NCI-H146 treated with DMSO at 0.1 percent for 48 hours (cell line): ENCODE measurements at regions not wholly inside any gene's neighbourhood (a gene's known extent, or its start where the extent isn't known, plus 50 kb on each side); places are given as distances from the start of the nearest gene placed in this dataset.

ENCODE experiments used
- DNase-seq: peaks from one replicate; lab custom pipeline; 2025; ENCODE audit not compliant: unreplicated experiment; lab: John Stamatoyannopoulos, UW

DNA sequence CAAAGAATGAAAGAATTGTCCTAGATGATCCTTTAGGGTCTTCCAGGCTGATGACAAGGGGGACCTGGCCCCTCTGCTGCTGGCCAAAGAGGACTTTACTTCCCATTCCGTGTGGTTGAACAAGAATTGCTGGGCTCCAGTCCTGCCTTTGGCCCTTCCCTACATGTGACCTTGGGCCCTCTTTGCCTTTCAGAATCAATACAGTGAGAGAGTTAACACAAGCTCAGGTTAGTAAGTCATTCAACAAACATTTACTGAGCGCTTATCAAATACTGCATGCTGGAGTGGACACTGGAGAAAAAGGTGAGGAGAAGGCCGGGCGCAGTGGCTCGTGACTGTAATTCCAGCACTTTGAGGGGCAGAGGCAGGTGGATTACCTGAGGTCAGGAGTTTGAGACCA lies 113.1 kb downstream of the C9orf50 start:
- DNase-seq: no peak

DNA sequence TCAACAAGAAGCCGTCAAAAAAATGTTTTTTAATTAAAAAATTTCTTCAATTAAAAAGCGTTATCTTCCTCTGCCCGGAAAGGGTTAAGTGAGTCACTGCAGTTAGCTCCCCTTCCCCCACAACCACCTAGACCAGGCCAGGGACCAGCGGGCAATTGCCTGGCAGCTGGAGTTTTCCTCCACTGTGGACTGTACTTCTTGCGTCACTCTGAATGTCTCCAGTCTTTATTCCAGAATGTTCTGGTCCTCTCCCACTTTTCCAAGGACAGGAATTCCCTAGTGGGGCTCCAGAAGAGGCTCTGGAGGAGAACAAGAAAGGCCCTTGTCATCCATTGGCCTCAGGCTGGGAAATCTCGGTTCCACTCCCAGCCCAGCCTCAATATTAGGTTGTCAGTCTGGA lies 114.0 kb downstream of the C9orf50 start:
- DNase-seq: no peak

DNA sequence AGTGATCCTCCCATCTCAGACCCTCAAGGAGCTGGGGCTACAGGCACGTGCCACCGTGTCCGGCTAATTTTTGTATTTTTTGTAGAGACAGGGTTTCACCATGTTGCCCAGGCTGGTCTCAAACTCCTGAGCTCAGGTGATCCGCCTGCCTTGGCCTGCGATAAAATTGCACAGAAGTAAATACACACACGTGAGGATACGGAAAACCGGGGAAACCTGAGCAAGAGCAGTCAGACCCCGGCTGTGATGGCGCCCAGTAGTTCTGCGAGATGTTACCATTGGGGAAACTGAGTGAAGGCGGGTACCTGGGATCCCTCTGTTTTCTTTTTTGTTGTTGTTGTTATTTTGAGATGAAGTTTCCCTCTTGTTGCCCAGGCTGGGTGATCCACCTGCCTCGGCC lies 114.9 kb downstream of the C9orf50 start:
- no peak for DNase-seq

DNA sequence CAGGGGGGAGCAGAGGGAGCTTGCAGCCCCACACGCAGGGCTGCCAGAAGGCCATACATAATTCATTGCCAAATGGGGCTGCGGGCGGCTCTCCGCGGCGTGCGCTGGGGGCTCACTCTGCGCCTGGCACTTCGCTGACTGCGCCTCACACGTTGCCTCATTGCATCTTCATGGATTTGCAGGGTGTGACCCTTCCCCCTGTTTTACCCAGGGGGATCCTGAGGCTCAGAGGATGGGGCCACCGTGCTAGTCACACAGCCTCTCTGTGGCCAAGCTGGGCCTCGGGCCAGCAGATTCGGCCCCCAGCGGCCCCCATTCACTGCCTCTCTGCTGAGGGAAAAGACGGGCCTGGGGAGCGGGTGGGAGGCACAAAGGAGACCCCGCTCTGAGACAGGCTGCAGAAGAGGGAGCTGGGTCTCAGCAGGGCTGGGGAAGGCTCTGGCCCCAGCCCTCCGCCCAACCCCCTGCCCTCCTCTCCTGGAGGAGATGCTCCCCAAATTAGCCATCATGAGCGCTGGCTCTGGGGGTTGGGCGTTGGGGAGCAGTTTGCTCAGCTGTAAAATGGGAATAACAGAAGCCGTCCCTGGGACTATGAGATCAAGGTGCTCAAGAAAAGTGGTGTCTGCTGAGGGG lies 115.5 kb downstream of the C9orf50 start:
- no peak for DNase-seq

DNA sequence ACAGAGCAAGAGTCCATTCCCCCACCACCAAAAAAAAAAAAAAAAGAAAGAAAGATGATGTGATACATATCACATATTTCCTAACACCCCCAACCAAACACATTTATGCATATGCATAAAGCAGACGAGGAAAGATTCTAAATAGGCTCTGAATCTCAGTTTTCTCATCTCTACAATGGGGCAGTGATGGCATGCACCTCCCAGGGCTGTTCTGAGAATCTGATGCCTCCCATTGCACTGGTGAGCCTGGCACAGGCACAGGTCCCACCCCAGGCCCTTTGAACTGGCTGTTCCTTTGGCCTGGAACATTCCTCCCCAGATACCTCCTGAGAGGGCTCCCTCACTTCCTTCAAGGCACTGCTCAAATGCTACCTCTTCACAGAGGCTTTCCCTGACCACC lies 116.5 kb downstream of the C9orf50 start:
- no peak for DNase-seq

DNA sequence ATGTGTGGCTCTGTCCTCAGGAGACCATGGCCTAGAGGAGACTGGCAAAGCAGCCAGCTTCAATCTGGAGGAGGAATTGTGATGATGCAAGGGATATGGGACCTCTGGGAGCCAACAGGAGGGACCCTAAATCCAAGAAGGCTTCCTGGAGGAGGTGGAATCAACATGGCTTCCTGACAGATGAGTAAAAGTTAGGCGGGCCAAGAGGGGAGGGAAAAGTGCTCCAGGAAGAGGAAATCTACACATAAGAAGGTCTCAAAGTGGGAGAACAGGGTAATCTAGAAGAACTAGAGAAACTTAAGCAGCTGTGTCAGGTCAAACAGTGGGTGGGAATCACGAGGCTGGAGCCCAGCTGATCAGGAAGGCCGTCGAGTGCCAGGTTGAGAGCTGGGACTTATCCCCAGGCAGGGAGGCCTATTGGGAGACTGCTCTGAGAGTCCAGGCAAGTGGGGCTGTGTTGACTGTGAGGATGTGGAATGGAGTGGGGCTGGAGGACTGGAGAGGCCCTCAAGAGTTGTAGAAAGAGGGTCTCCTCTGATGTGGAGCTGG lies 119.1 kb downstream of the C9orf50 start:
- no peak for DNase-seq

DNA sequence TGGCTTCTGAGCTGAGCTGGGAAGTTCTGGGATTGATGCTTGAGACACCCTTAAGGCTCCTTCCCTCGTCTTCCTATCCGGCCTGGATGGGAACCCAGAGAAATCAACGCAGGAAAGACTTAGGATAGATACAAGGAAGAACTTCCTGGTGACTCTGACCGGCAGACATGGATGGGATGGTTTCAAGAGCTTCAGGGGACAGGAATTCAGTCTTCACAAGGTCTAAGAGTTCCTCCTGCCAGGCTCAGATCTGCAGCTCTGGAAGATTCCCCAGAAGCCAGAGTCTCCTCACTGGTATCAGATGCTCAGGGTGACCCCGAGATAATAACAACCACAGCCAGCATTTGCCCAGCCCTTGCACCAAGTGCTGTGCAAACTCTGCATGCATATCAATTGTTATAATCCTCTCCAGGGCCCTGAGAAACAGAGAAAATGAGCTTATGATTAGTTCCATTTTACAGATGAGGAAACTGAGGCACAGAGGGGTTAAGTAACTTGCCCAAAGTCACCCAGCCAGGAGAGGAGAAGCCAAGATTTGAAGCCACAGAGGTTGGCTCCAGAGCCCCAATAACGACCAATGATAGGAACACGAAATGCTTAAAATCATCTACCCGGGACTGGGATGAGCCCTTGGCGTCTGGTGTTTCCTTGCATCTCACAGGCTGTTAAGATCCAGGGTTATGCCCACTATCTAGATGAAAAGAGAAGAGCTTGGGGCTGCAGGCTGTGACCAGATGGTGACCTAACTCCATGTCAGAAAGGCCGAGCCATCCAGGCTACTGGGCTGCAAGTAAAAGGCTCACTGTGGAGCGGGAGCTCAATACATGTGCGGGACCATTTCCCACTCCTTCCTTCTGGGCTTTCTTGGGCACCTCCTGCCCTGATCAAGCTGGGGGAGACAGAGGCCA lies 119.8 kb downstream of the C9orf50 start:
- no peak for DNase-seq

DNA sequence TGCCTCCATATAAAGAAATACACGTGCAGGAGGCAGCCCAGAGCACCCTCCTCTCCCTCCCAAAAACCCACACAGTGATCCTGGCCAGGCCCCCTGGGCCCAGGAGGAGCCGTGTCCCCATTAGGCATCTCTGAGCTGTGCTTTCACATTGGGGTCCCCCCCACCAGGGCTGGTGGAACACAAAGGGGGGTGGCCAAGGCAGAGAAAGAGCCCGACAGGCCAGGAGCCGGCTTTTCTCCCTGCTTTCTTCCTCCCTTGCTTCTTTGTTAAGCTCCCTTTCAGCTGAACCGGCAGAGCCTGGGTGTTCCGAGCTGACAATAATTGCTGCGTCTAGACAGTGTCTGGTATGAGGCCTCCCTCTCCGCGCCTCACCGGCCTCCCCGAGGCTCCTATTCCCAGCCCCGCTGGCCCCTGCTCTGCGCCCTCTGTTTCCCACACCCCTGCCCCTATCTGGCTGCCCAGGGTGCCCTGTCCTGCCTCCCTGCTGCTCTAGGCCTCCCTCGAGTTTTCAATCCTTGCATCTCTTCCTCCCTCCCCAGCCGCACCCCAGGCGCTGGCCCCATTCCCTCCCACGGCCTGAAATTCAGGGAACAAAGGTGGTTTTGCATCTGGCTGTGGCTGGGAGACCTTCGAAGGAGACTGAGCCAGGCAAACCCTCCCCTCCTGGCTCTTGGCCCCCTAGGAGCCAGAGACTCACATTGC lies 120.6 kb downstream of the C9orf50 start:
- no peak for DNase-seq

DNA sequence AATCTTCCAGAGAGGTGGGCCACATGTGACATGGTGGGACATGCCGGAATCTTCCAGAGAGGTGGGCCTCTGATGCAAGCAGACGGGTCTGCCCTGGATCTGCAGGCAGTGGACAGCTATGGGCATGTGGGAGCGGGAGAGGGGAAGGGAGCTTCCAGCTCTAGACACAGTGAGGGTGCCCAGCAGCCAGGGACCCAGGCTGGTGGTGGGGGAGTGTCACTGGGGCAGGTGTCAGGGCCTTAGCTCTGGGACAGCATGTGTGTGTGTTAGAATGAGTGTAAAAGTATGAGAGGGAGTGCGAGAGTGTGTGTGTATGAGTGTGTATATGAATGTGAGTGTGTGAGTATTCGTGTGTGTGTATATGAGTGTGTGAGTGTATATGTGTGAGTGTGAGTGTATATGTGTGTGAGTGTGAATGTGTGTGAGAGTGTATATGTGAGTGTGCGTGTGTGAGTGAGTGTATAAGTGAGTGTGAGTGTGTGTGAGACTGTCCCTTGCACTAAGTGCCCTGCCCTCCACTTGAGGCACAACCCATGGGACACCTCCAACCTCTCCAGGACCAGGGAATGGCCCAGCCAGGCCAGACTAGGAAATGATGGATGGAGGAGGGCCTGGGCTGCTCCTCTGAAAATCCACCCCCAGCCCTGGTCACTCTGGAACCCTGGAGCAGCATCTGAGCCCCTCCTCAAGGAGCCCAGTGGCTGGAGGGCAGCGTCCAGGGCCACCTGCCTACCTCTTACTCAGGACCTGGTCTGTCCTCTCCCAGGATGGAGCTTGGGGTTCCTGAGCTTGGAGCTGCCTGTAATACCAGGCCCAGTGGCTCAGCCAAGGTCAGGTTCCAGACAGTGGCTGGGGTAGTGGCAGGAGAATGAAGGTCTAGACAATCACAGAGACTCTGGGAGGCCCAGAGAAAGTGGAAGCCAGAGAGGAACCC lies 122.2 kb downstream of the C9orf50 start:
- no peak for DNase-seq

DNA sequence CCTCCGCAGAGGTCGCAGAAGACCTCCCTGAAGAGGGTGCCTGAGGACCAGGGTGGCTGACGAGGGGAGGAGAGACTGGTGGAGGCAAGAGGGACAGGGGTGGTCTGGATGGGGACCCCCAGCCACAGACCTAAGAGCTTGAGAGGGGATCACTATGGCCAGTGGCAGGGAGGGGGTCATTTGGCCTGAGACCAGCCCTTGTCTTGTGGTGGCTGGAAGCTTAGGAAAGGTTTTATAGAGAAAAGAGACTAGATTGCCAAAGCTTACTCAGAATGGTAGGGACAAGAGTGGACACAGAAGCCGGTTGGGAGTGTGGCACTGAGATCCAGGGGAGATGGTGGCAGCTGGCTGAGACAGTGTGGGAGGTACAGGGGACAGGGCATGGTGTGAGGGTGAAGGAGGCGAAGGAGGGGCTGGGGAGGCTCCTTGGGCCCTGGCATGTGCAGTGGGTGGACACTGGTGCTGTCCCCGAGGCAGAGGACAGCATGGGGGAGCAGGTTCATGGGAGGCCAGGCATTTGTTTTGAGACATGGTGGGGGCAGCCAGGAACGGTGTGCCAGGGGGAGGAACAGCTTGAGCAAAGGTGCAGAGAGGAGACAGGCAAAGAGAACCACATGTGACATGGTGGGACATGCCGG lies 123.0 kb downstream of the C9orf50 start:
- DNase-seq: no peak

DNA sequence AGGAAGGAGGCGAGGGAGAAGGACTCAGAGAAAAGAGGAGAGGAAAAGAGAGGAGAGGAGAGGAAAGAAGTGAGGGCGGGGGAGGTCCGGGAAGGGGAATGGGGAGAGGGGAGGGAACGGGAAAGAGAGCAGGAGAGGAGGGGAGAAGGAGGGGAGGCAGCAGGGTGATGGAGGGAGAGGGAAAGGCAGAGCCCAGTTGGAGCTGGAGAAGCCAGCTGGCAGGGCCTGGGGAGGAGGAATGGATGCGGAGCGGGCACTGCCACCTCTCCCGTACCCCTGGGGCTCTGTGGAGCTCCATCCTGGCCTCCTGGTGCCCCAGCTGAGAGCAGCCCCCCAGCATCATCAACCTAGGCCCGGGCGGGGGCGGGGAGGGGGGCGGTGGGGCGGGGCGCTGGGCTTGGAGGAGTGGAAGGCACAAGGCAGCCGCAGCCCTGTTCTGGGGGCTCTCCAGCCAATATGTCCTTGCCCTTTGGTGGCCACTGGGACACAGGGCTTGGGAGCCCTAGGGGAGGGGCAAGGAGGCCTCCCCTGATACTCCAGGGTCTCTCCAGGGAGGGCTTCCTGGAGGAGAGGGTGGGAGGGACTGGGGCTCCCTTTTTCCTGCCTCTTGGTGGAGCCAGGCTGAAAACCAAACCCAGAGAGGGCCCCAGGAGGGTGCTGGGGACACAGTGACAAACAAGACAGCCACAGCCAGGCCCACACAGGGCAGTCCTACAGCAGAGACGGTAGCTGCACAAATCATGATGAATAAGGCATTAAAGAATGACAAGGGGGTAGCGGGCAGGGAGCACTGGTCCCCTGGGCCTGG lies 123.7 kb downstream of the C9orf50 start:
- DNase-seq: no peak

DNA sequence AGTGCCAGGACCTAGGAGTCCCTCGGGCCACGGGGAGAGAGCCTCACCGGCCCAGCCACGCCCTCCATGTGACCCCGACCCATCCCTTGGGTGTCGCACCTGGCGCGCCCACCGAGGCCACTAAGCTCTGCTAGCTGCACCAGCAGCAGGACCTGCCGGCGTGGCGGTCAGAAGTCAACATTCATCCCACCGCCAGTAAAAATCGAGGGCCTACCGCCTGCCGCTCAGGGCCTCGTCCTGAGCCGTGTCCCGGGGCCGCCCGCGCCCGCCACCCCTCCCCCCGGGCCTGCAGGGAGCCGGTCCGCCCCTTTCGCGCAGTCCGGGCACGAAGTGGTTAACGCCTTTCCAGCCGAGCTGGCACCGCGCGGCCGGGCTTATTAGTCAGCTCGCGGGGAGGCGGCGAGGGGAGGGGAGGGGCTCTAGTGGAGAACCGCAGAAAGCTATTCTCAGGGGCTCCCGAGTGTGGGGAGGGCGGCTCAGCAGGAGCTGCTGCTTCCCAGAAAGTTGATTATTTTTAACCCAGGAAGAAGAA lies 124.4 kb downstream of the C9orf50 start:
- DNase-seq: no peak

DNA sequence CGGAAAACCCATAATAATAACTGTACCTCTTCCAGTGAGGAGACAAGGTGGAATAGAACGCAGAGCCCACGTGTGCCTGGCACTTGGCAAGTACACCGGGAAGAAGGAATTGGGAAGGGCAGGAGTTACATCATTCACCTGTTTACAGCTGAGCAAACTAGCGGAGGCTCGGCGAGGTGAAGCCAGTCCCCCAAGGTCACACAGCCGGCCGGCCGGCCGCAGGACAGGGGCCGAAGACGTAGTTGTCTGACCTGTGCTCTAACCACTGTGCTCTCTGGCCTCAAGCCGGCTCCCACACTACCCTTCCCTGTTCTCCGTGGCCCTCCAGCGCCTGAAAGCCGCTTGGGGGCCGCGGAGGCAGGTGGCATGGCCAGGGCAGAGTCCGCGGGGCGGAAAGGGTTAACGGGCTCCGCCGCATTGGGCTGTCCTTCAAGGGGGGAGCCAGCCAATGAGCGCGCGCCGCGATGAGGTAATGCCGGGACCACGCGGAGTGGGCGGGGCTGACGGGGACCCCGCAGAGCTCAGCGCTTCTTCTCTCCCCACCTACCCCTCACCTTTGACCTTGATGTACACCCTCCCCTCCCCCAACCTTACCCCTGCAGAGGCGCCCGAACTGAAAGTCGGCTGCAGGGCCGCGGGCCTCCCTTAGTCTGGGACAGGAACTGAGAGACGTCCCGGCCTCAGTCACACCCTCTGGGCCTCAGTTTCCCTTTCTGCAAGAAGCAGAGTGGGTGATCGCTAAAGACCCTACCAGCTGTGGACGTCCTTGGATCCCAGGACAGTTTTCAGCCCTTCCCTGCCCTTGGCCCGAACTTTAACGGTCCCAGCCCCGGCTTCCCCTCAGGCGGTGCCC lies 125.1 kb downstream of the C9orf50 start:
- DNase-seq: no peak

DNA sequence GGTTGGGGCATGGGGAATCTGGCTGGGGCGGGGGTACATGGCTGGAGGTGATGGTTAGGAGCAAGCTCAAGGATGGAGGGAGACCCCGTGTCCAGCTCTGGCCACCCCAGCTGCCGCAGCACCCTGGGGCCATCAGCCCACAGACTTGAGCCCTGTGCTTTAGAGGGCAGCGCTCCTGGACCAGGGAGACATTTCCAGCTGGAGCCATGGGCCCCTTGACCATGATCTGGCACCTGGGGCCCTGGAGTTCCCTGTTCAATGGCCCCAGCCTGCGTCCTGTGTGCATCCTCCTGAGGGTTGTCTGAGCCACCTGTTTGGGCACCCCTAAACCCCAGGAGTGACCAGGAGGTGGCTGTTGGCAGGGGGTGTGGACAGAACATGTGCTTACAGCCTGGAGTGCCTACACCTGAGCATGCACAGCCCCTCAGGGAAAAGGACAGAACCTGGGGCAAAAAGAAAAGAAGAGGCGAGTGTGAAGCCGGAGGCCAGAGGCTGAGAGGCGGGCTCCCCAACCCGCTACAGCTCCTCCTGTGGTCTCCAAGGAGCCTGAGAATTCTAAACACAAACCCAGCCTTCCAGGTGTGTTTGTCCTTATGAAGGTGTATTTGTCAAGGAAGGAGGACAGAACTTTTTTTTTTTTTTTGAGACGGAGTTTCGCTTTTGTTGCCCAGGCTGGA lies 126.7 kb downstream of the C9orf50 start:
- DNase-seq: no peak

DNA sequence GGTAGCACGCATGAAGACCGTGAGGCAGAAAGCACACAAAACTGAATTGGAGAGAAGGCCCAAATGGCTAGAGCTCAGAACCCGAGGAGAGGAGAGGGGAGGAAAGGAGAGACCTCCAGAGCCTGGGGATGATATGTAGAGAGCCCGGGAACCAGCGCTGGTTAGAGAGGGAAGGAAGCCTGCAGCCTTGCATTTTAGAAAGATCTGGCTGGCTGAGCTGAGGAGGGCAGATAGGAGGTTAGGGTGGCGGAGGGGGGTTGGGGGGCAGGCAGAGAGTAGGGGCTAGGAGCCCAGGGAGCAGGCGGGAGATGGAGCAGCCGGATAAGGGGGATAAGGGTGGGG lies 127.2 kb downstream of the C9orf50 start:
- DNase-seq: no peak

DNA sequence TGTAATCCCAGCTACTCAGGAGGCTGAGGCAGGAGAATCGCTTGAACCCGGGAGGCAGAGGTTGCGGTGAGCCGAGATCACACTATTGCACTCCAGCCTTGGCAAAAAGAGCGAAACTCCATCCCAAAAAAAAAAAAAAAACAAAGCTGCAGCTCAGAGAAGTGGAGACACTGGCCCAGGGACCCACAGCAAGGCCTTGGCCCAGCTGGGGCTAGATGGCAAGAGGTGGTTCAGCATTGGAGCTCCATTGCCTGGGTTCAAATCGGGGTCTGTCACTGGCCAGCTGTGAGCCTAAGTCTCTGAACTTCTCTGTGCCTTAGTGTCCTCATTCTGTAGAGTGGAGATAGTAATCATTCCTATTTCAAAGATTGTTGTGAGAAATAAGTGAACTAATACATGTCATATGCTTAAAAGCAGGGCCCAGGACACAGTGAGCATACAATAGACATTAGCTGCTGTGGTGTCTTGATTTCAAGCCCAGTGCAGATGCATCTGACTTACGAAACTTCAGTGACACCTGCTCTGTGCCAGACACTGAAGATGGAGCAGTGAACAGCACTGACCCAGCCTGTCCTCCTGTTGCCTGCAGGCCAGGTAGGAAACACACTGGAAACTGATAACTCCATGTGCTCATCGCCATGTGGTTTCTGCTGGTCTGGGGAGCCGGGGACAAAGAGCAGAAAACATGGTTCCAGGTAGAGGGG lies 127.7 kb downstream of the C9orf50 start:
- no peak for DNase-seq

DNA sequence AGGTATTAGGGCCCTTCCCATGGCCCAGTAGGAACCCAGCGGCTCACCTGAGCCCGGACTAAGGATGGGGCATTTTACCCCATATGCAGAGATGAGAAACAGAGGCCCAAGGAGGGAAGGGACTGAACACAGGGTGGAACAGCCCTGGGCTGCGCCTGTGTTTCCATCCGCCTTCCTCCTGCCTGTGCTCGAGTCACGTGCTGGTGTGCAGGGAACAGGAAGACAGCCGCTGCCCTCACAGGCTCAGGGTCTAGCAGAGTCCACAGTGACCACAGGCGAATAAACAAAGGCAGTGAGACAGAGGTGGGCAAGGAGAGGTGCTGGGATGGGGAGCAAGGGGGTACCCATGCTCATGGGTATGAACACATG lies 129.4 kb downstream of the C9orf50 start:
- DNase-seq: no peak
